GM21381 (cell line): ENCODE measurements at regions not wholly inside any gene's neighbourhood (a gene's known extent, or its start where the extent isn't known, plus 50 kb on each side); places are given as distances from the start of the nearest gene placed in this dataset.
"Not testable (repeated sequence)": the region's sequence is repeated elsewhere in the genome, so short reads cannot be mapped to it uniquely, and the experiment has no call there.

Experiments used
- ATAC-seq: cut with Tn5 transposase; IDR thresholded peaks from one replicate; pipeline ENCODE4 v1.9.1; 2021; ENCODE audit warnings: mild to moderate bottlenecking, moderate library complexity; ENCODE audit not compliant: unreplicated experiment

GRCh38 chrX:26631385-26631784 is 415.4 kb downstream of the MAGEB5 start:
- ATAC-seq: no peak

GRCh38 chrX:26613956-26614355 is 398.0 kb downstream of the MAGEB5 start:
- ATAC-seq: no peak

GRCh38 chrX:26606971-26607370 is 391.0 kb downstream of the MAGEB5 start:
- ATAC-seq: no peak

GRCh38 chrX:26597981-26598380 is 382.0 kb downstream of the MAGEB5 start:
- no peak for ATAC-seq

GRCh38 chrX:26590849-26591248 is 374.9 kb downstream of the MAGEB5 start:
- ATAC-seq: no peak

GRCh38 chrX:26586570-26586969 is 370.6 kb downstream of the MAGEB5 start:
- no peak for ATAC-seq

- no peak for ATAC-seq
Observed at GRCh38 chrX:26581091-26581490, 365.1 kb downstream of the MAGEB5 start.

- ATAC-seq: no peak
Observed at GRCh38 chrX:26580021-26580420, 364.1 kb downstream of the MAGEB5 start.

GRCh38 chrX:26574234-26574633 is 358.3 kb downstream of the MAGEB5 start:
- no peak for ATAC-seq

GRCh38 chrX:26562156-26562555 is 346.2 kb downstream of the MAGEB5 start:
- no peak for ATAC-seq

GRCh38 chrX:26559855-26560254 is 343.9 kb downstream of the MAGEB5 start:
- ATAC-seq: no peak

- no peak for ATAC-seq
Observed at GRCh38 chrX:26558719-26559386, 342.9 kb downstream of the MAGEB5 start.

GRCh38 chrX:26557691-26558321 is 341.8 kb downstream of the MAGEB5 start:
- no peak for ATAC-seq

GRCh38 chrX:26525768-26526167 is 309.8 kb downstream of the MAGEB5 start:
- ATAC-seq: not testable (repeated sequence)

GRCh38 chrX:26522501-26522900 is 306.5 kb downstream of the MAGEB5 start:
- ATAC-seq: no peak

GRCh38 chrX:26511589-26512363 is 295.8 kb downstream of the MAGEB5 start:
- ATAC-seq: no peak

GRCh38 chrX:26470941-26471340 is 255.0 kb downstream of the MAGEB5 start:
- ATAC-seq: no peak

GRCh38 chrX:26466387-26466786 is 250.4 kb downstream of the MAGEB5 start:
- no peak for ATAC-seq

GRCh38 chrX:26445288-26445687 is 229.3 kb downstream of the MAGEB5 start:
- ATAC-seq: no peak

- not testable (repeated sequence) for ATAC-seq
Observed at GRCh38 chrX:26444417-26444816, 228.4 kb downstream of the MAGEB5 start.

- no peak for ATAC-seq
Observed at GRCh38 chrX:26442340-26442739, 226.4 kb downstream of the MAGEB5 start.

- no peak for ATAC-seq
Observed at GRCh38 chrX:26414534-26414933, 198.6 kb downstream of the MAGEB5 start.
